SK-N-SH treated with all-trans-retinoic acid at 6 μM for 48 hours (cell line): ENCODE measurements at regions not wholly inside any gene's neighbourhood (a gene's known extent, or its start where the extent isn't known, plus 50 kb on each side); places are given as distances from the start of the nearest gene placed in this dataset.

Experiments
- ARNTL ChIP-seq: fragments of 450-650 bp; formaldehyde crosslinking; IDR thresholded peaks from 2 replicates; pipeline ENCODE4 v1.5.0; 2020; ENCODE audit warnings: low read depth, mild to moderate bottlenecking, moderate library complexity, borderline replicate concordance
- ESRRG ChIP-seq: fragments of 250-450 bp; sonication (Bioruptor Pico); IDR thresholded peaks from 2 replicates; pipeline ENCODE4 v1.6.1; 2021; ENCODE audit warnings: mild to moderate bottlenecking
- GLIS3 ChIP-seq: fragments of 250-450 bp; sonication (Bioruptor Pico); IDR thresholded peaks from 2 replicates; pipeline ENCODE4 v1.5.0; 2020; ENCODE audit warnings: mild to moderate bottlenecking, moderate library complexity
- ISL1 ChIP-seq: fragments of 250-450 bp; sonication (Bioruptor Pico); IDR thresholded peaks from 2 replicates; pipeline ENCODE4 v2.1.2; 2022; ENCODE audit warnings: mild to moderate bottlenecking, moderate library complexity
- RARB ChIP-seq: fragments of 250-450 bp; sonication (Bioruptor Pico); IDR thresholded peaks from 2 replicates; pipeline ENCODE4 v1.8.0; 2021; ENCODE audit warnings: mild to moderate bottlenecking, moderate library complexity
- TCF4 ChIP-seq: fragments of 250-450 bp; sonication (Bioruptor Pico); IDR thresholded peaks from 2 replicates; pipeline ENCODE4 v1.8.0; 2021; ENCODE audit warnings: mild to moderate bottlenecking, moderate library complexity, borderline replicate concordance
- ZC3H10 ChIP-seq: fragments of 250-450 bp; sonication (Bioruptor Pico); IDR thresholded peaks from 2 replicates; pipeline ENCODE4 v1.5.1; 2021; ENCODE audit warnings: mild to moderate bottlenecking, moderate library complexity
- TF ChIP-seq, protein P1 (sequence below): fragments of 250-450 bp; sonication (Bioruptor Pico); IDR thresholded peaks from 2 replicates; pipeline ENCODE4 v1.8.0; 2020; ENCODE audit warnings: mild to moderate bottlenecking, moderate library complexity, borderline replicate concordance

DNA sequence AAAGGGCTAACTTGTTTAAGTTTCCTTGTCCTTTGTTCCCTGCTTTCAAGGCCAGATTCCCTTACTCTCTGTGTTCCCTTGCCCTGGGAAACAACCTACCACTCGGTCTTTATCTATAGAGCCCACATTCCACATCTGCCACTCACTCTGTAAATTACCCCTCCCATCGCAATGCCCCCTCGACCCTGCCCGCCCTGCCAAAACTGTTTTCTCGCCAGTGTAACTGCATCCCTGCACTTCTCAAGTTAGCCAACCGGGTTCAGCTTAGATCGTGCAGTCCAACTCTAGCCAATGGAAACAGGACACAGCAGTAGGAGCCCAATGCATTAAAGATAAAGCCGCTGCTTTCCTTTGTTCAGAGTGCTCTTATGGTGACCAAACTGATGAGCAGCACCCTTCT, 263.6 kb downstream of the TBL1XR1 start:
- TF ChIP-seq ZC3H10 (CRISPR knock-in tag) (no peak), ARNTL (CRISPR knock-in tag) (no peak), GLIS3 (CRISPR knock-in tag) (no peak), ESRRG (no peak), TCF4 (CRISPR knock-in tag) (no peak), RARB (CRISPR knock-in tag) (no peak), ISL1 (CRISPR knock-in tag) (no peak)
- TF ChIP-seq, protein P1, sequence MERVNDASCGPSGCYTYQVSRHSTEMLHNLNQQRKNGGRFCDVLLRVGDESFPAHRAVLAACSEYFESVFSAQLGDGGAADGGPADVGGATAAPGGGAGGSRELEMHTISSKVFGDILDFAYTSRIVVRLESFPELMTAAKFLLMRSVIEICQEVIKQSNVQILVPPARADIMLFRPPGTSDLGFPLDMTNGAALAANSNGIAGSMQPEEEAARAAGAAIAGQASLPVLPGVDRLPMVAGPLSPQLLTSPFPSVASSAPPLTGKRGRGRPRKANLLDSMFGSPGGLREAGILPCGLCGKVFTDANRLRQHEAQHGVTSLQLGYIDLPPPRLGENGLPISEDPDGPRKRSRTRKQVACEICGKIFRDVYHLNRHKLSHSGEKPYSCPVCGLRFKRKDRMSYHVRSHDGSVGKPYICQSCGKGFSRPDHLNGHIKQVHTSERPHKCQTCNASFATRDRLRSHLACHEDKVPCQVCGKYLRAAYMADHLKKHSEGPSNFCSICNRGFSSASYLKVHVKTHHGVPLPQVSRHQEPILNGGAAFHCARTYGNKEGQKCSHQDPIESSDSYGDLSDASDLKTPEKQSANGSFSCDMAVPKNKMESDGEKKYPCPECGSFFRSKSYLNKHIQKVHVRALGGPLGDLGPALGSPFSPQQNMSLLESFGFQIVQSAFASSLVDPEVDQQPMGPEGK (CRISPR knock-in tag), result no peak
